HG02642 (cell line): ENCODE measurements at regions not wholly inside any gene's neighbourhood (a gene's known extent, or its start where the extent isn't known, plus 50 kb on each side); places are given as distances from the start of the nearest gene placed in this dataset.
"Not testable (repeated sequence)": the region's sequence is repeated elsewhere in the genome, so short reads cannot be mapped to it uniquely, and the experiment has no call there.

Experiments used
- ATAC-seq: cut with Tn5 transposase; IDR thresholded peaks from one replicate; pipeline ENCODE4 v1.9.1; 2021; ENCODE audit warnings: mild to moderate bottlenecking; ENCODE audit not compliant: unreplicated experiment, poor library complexity

DNA sequence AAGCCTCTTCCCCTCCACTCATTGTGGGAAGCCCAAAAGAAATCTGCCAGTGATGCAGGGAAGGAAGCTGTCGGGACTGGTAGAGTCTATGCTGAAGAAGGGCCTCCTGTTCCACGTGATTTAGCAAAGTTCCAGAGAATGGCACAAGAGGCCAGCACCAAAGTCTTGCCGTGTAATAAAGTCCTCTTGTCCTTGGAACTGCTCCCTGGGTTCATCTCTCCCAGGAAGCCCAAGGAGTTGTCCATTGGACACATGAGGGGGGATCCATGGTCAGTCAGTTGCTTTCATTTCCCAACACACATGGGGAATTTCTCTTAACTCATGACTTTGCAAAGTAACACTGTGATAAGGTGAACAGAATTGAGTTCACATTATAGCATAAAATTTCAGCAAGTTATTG, 116.1 kb upstream of the RAB4A start:
- ATAC-seq, result no peak

- no peak for ATAC-seq
These were observed 115.4 kb upstream of the RAB4A start for GRCh38 chr1:229155472-229155871.

GRCh38 chr1:229156872-229157271, 114.0 kb upstream of the RAB4A start:
- ATAC-seq, result no peak

- ATAC-seq, result no peak
These were observed 113.4 kb upstream of the RAB4A start for GRCh38 chr1:229157480-229157879.

GRCh38 chr1:229158341-229158921, 112.5 kb upstream of the RAB4A start:
- ATAC-seq, result no peak

GRCh38 chr1:229158927-229159326, 112.0 kb upstream of the RAB4A start:
- no peak for ATAC-seq

DNA sequence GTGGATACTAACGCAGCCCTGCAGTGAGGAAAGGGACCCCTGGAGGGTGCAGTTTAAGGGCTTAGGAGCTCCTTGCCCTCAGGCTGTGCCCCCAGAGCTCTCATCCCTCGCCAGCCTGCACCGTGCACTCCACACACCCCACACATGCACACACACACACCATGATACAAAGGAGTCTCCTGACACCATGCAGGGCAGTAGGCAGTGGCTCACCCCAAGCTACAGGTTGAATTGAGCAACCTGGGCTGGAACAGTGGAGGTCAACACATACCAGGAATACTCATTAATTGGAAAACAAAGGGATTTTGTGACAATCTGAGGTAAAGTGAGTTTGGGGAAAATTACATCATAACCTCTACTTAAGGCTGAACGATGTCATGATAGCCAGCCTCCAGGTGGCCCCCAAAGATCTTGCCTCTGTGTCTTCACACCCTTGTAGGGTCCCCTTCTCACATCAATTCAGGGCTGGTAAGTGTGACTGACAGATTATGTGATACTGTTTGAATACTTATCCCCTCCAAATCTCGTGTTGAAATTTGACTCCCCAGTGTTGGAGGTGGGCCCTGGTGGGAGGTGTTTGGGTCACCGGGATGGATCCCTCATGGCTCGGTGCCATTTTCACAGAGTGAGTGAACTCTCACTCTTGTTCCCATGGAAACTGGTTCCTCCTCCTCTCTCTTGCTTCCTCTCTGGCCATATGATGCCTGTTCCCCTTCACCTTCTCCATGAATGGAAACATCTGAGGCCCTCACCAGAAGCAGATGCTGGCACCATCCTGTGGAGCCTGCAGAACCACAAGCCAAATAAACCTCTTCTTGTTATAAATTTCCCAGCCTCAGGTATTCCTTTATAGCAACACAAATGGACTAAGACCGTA, 111.0 kb upstream of the RAB4A start:
- no peak for ATAC-seq

- ATAC-seq, result no peak
These were observed 109.2 kb upstream of the RAB4A start for GRCh38 chr1:229161740-229162139.

GRCh38 chr1:229162825-229163515, 107.9 kb upstream of the RAB4A start:
- ATAC-seq, result no peak

GRCh38 chr1:229164348-229164747, 106.6 kb upstream of the RAB4A start:
- ATAC-seq, result no peak

- ATAC-seq, result no peak
These were observed 105.8 kb upstream of the RAB4A start for GRCh38 chr1:229164836-229165735.

DNA sequence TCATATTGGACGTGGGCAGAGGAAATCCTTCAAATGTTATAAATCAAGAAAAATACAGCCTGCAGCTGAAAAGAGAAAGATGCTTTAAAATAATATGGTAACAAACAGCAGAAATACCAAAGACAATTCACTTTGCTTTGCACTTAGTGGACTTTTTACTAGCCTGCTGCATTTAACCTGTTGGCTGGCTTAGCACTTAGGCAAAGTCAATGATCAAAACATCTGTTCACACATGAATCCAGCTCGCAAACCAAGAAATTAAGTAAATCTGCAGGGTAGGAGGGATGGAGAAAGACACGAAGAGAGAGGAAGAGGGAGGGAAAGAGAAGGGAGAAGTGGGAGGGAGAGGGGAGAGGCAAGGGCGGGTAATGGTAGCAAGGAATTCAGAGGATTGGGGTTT, 103.6 kb upstream of the RAB4A start:
- ATAC-seq, result no peak

DNA sequence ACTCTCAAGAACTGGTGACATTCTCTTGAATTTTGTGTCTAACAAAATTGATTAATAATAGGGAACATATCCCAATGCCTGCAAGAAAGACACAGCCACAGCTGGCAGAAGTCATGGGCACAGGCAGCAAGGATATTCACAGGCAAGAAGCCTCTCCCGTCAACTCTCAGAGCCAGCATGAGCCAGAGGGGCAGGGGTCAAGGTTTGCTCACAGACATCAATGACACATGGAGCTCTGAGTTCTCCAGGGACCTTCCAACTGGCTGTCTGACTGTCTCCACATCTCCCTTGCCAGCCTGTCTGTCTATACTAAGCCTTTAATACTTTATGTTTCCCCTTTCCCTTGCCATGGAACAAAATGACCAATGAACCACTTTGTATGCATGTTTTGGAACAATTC, 101.5 kb upstream of the RAB4A start:
- ATAC-seq, result no peak

- no peak for ATAC-seq
These were observed 100.6 kb upstream of the RAB4A start for GRCh38 chr1:229170274-229170673.

DNA sequence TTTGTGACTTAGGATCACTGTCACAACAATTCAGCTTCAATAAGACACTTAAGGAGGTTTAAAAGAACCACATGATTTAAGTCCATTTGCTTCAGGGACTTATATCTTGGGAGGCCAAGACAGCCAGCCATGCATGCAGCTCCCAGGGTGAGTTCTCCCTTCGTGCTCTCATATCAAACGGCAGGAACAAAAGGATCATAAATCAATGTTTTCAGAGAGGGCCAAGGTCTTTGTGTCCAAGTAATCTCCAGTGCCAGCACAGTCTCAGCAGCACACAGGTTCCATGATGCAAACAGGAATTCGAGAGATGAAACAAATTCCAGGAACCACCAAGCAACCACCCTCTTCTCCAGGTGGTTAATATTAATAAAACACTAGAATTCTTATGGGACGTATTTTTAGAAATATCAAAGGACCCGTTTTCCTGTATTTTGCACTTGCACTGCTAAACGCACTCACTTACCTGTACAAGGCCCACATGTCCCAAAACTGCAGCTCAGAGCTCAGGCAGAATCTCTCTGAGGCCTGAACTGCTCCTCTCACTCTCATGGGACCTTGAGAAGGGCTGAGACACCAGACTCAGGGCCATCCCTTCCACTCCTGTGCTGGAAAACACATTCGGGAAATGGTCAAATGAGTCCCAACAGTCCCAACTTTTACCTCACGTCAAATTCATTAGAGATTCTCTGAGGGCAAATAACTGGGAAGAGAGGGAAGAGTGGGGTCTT, 100.0 kb upstream of the RAB4A start:
- ATAC-seq, result no peak

DNA sequence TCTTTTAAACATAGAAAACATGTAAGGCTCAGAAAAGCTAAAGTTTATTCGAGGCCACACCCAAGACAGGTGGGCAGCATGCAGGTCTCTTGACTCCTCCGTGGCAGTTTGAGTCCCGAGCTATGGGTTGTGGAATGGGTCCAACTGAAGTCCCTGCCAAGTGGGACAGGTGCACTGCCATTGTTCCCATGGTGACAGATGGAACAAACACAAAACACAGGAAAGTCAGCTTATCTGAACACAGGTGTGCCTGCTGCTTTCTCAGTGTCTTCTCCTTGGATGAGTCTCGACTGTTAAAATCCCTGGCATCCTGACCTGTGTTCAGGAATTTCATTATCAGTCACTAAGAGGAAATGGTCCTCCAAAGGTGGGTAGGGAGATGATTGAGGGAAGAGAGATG, 99.0 kb upstream of the RAB4A start:
- no peak for ATAC-seq

- ATAC-seq, result not testable (repeated sequence)
These were observed 97.1 kb upstream of the RAB4A start for GRCh38 chr1:229173491-229174476.

DNA sequence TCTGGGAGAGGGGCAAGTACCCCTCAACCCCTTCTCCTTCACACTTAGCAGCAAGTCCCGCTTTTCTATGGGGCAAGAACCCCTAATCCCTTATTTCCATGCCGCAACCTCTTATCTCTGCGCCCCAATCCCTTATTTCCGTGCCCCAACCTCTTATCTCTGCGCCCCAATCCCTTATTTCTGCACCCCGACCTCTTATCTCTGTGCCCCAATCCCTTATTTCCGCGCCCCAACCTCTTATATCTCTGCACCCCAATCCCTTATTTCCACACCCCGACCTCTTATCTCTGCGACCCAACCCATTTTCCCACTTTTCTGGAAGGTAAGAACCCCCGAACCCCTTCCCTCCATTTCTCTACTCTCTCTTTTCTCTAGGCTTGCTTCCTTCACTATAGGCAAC, 95.6 kb upstream of the RAB4A start:
- ATAC-seq, result not testable (repeated sequence)

DNA sequence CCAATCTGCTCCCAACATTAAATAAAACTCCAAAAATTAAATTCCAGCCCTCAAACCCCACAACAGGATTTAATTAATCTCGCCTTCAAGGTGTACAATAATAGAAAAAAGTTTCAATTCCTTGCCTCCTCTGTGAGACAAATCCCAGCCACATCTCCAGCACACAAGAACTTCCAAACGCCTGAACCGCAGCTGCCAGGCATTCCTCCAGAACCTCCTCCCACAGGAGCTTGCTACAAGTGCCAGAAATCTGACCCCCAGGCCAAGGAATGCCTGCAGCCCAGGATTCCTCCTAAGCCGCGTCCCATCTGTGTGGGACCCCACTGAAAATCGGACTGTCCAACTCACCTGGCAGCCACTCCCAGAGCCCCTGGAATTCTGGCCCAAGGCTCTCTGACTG, 94.5 kb upstream of the RAB4A start:
- not testable (repeated sequence) for ATAC-seq
